CD1c-positive myeloid dendritic cell (primary cell): ENCODE measurements at regions not wholly inside any gene's neighbourhood (a gene's known extent, or its start where the extent isn't known, plus 50 kb on each side); places are given as distances from the start of the nearest gene placed in this dataset.

Source experiments
- DNase-seq: peaks from one replicate; pipeline ENCODE4 v3.0.0-alpha.2; 2016; ENCODE audit errors: extremely low spot score

GRCh38 chr3:27939521-27939920, 217.4 kb upstream of the EOMES start:
- DNase-seq, result no peak

- no peak for DNase-seq
These were observed 217.8 kb upstream of the EOMES start for GRCh38 chr3:27939940-27940339.

GRCh38 chr3:27943106-27943505, 221.0 kb upstream of the EOMES start:
- no peak for DNase-seq

GRCh38 chr3:27945229-27945628, 223.1 kb upstream of the EOMES start:
- no peak for DNase-seq

GRCh38 chr3:27960133-27960532, 238.0 kb upstream of the EOMES start:
- no peak for DNase-seq

GRCh38 chr3:27963519-27963918, 241.4 kb upstream of the EOMES start:
- no peak for DNase-seq

GRCh38 chr3:27971600-27971999, 249.5 kb upstream of the EOMES start:
- DNase-seq, result no peak

- DNase-seq, result peak; percentile 96
These were observed 254.8 kb upstream of the EOMES start for GRCh38 chr3:27976933-27977332.

GRCh38 chr3:27978440-27978839, 256.3 kb upstream of the EOMES start:
- DNase-seq, result no peak

- no peak for DNase-seq
These were observed 255.9 kb upstream of the CMC1 start for GRCh38 chr3:27985369-27986035.

- DNase-seq, result no peak
These were observed 255.1 kb upstream of the CMC1 start for GRCh38 chr3:27986234-27986879.

- no peak for DNase-seq
These were observed 251.1 kb upstream of the CMC1 start for GRCh38 chr3:27990324-27990723.

GRCh38 chr3:27990837-27991236, 250.6 kb upstream of the CMC1 start:
- no peak for DNase-seq

- DNase-seq, result no peak
These were observed 248.4 kb upstream of the CMC1 start for GRCh38 chr3:27993051-27993450.

GRCh38 chr3:28000608-28001007, 240.8 kb upstream of the CMC1 start:
- no peak for DNase-seq

GRCh38 chr3:28008235-28008634, 233.2 kb upstream of the CMC1 start:
- no peak for DNase-seq

- DNase-seq, result no peak
These were observed 228.6 kb upstream of the CMC1 start for GRCh38 chr3:28012830-28013229.

GRCh38 chr3:28013864-28014473, 227.4 kb upstream of the CMC1 start:
- DNase-seq, result no peak

GRCh38 chr3:28018925-28019718, 222.3 kb upstream of the CMC1 start:
- no peak for DNase-seq

- DNase-seq, result no peak
These were observed 221.7 kb upstream of the CMC1 start for GRCh38 chr3:28019740-28020139.

- DNase-seq, result peak; percentile 10
These were observed 218.5 kb upstream of the CMC1 start for GRCh38 chr3:28022916-28023315.

GRCh38 chr3:28028554-28028953, 212.9 kb upstream of the CMC1 start:
- no peak for DNase-seq
